ENCODE measurements at regions not wholly inside any gene's neighbourhood (a gene's known extent, or its start where the extent isn't known, plus 50 kb on each side); places are given as distances from the start of the nearest gene placed in this dataset.

DNA sequence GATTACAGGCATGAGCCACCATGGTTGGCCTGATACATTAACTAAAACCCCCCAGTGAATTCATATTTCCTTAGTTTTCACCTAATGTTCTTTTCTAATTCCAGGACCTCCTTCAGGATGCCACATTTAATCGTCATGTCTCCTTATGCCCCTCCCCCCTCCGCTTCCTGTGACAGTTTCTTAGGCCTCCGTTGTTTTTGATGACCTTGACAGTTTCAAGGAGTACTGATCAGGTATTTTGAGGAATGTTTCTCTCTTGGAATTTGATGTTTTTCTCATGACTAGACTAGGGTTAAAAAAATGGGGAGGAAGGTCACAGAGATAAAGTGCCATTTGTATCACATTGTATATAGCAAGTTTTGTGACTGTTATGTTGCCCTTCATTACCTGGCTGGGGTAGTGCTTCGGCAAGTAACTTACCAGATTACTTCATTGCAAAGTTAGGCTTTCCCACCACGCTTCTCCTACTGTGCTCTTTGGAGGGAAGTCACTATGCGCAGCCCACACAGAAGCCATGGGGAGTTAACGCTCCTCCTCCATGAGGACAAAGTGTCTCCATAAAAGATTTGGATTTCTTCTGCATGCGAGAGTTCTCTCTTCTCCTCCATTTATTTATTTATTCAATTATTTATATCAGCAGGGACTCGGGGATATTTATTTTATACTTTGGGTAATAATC, 99.5 kb downstream of the NCR2 start:
- peaks cover 65 to 67% of the 10 kb centered on the region in 2 donors for H3K27me3 Mint-ChIP-seq (ENCODE audit: low read depth in 2 of 2)
- no peak overlapping the region for H3K27ac Mint-ChIP-seq
- H3K36me3 Mint-ChIP-seq = no peaks in the 10 kb centered on the region
- H3K4me1 ChIP-seq (ENCODE audit: control insufficient read depth, insufficient read depth, low read length) = peaks cover 12% of the 10 kb centered on the region
- TF ChIP-seq, protein P1, sequence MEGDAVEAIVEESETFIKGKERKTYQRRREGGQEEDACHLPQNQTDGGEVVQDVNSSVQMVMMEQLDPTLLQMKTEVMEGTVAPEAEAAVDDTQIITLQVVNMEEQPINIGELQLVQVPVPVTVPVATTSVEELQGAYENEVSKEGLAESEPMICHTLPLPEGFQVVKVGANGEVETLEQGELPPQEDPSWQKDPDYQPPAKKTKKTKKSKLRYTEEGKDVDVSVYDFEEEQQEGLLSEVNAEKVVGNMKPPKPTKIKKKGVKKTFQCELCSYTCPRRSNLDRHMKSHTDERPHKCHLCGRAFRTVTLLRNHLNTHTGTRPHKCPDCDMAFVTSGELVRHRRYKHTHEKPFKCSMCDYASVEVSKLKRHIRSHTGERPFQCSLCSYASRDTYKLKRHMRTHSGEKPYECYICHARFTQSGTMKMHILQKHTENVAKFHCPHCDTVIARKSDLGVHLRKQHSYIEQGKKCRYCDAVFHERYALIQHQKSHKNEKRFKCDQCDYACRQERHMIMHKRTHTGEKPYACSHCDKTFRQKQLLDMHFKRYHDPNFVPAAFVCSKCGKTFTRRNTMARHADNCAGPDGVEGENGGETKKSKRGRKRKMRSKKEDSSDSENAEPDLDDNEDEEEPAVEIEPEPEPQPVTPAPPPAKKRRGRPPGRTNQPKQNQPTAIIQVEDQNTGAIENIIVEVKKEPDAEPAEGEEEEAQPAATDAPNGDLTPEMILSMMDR (IDR thresholded peaks at IDR 0.05) = no peak
- no peak overlapping the region for H3K4me3 Mint-ChIP-seq
- H3K36me3 ChIP-seq (ENCODE audit: control insufficient read depth, insufficient read depth, low read length) = no peaks in the 10 kb centered on the region
- no peaks in the 10 kb centered on the region for H3K9me3 Mint-ChIP-seq
- H3K4me1 Mint-ChIP-seq = peaks cover 13 to 14% of the 10 kb centered on the region in 2 donors
- no peak overlapping the region for H3K27ac ChIP-seq (ENCODE audit: low read length)
- H3K27me3 ChIP-seq (ENCODE audit: control insufficient read depth, insufficient read depth, low read length) = peaks cover 16% of the 10 kb centered on the region
- DNase-seq (no peak), ATAC-seq (no peak)
- intact Hi-C loops (cut with micrococcal nuclease) = no loop called here
- no peaks in the 10 kb centered on the region for H3K9me3 ChIP-seq (ENCODE audit: control insufficient read depth, insufficient read depth, low read length)
- WGBS (ENCODE audit: insufficient coverage) = 81% methylated on average over 8 of the region's 9 CpGs
- H3K4me3 ChIP-seq (ENCODE audit: low read length) = no peak overlapping the region

DNA sequence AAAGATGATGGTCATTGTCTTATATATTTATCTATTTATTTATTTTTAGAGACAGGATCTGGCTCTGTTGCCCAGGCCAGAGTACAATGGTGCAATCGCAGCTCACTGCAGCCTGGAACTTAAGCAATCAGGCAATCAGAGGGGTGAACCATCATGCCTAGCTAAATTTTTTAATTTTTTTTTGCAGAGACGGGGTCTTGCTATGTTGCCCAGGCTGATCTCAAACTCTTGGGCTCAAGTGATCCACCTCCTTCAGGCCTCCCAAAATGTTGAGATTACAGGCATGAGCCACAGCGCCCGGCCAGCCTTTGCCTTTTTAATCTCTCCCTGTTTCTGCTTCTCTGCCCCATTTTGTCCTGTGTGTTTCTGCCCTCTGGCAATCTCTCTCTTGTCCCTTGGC, 102.2 kb downstream of the NCR2 start:
- Mint-ChIP-seq H3K9me3 (no peaks in the 10 kb centered on the region), H3K4me1 (peaks cover 33 to 35% of the 10 kb centered on the region in 2 donors), H3K36me3 (no peaks in the 10 kb centered on the region), H3K27ac (no peak overlapping the region), H3K27me3 (ENCODE audit: low read depth in 2 of 2) (peaks cover 67 to 69% of the 10 kb centered on the region in 2 donors), H3K4me3 (no peak overlapping the region)
- Histone ChIP-seq H3K9me3 (ENCODE audit: control insufficient read depth, insufficient read depth, low read length) (no peaks in the 10 kb centered on the region), H3K27me3 (ENCODE audit: control insufficient read depth, insufficient read depth, low read length) (peaks cover 20% of the 10 kb centered on the region), H3K4me3 (ENCODE audit: low read length) (no peak overlapping the region), H3K27ac (ENCODE audit: low read length) (no peak overlapping the region), H3K4me1 (ENCODE audit: control insufficient read depth, insufficient read depth, low read length) (peaks cover 38% of the 10 kb centered on the region), H3K36me3 (ENCODE audit: control insufficient read depth, insufficient read depth, low read length) (no peaks in the 10 kb centered on the region)
- WGBS (ENCODE audit: insufficient coverage) = 95% methylated on average over 4 of the region's 4 CpGs
- TF ChIP-seq, protein P1 (IDR thresholded peaks at IDR 0.05) = no peak
- ATAC-seq (no peak), DNase-seq (no peak)
- intact Hi-C loops (cut with micrococcal nuclease) = no loop called here

DNA sequence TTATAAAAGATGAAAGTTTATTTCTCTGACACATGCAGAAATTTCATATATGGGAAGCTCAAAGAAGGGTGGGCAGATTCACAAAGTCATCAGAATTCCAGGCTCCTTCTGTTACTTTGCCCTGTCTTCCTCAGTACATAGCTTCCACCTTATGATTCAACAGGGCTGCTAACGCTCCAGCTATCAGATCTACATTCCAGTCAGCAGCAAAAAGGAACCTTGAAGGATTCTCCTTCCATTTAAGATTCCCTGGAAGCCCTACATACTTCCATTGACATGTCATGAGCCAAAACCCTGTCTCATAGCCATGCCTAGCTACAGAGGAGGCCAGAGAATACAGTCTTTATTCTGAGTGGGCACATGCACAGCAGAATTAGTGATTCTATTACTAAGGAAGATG, 103.3 kb downstream of the NCR2 start:
- Mint-ChIP-seq H3K9me3 (no peaks in the 10 kb centered on the region), H3K4me1 (peaks cover 33 to 39% of the 10 kb centered on the region in 2 donors), H3K4me3 (no peak overlapping the region), H3K27me3 (ENCODE audit: low read depth in 2 of 2) (peaks cover 62 to 65% of the 10 kb centered on the region in 2 donors), H3K27ac (peak overlapping the region in 1 of 2 donors; percentile 69), H3K36me3 (no peaks in the 10 kb centered on the region)
- TF ChIP-seq, protein P1 (IDR thresholded peaks at IDR 0.05) = no peak
- 94% methylated on average over 1 of the region's 1 CpG for WGBS (ENCODE audit: insufficient coverage)
- H3K36me3 ChIP-seq (ENCODE audit: control insufficient read depth, insufficient read depth, low read length) = no peaks in the 10 kb centered on the region
- H3K9me3 ChIP-seq (ENCODE audit: control insufficient read depth, insufficient read depth, low read length) = no peaks in the 10 kb centered on the region
- no peak for DNase-seq
- no peak overlapping the region for H3K27ac ChIP-seq (ENCODE audit: low read length)
- intact Hi-C loops (cut with micrococcal nuclease) = no loop called here
- no peak for ATAC-seq
- peaks cover 50% of the 10 kb centered on the region for H3K4me1 ChIP-seq (ENCODE audit: control insufficient read depth, insufficient read depth, low read length)
- H3K27me3 ChIP-seq (ENCODE audit: control insufficient read depth, insufficient read depth, low read length) = peaks cover 29% of the 10 kb centered on the region
- H3K4me3 ChIP-seq (ENCODE audit: low read length) = no peak overlapping the region

Measured in natural killer cell (primary cell).